Skeletal muscle tissue (tissue), 3 donors: ENCODE measurements at regions not wholly inside any gene's neighbourhood (a gene's known extent, or its start where the extent isn't known, plus 50 kb on each side); places are given as distances from the start of the nearest gene placed in this dataset.

ENCODE experiments used
- H3K27ac ChIP-seq: one replicate; pipeline ENCODE4 v1.7.0; 2013; ENCODE audit warnings: mild to moderate bottlenecking, low read depth, low read length, inconsistent platforms
- H3K27me3 ChIP-seq, 3 donors: one replicate each; pipeline ENCODE4 v1.7.0; 2013; ENCODE audit warnings: low read length in 3 of 3; ENCODE audit not compliant: control insufficient read depth in 3 of 3, insufficient read depth in 3 of 3
- H3K36me3 ChIP-seq, 3 donors: one replicate each; pipeline ENCODE4 v1.7.0; 2013; ENCODE audit warnings: low read length in 3 of 3; ENCODE audit not compliant: control insufficient read depth in 3 of 3, insufficient read depth in 3 of 3
- H3K4me1 ChIP-seq, 3 donors: one replicate each; pipeline ENCODE4 v1.7.0; 2013; ENCODE audit warnings: low read length in 3 of 3, mild to moderate bottlenecking in 3 of 3; ENCODE audit not compliant: control insufficient read depth in 3 of 3, insufficient read depth in 3 of 3
- H3K4me3 ChIP-seq, 3 donors: one replicate each; pipeline ENCODE4 v1.7.0; 2013; ENCODE audit warnings: low read length in 3 of 3
- H3K9ac ChIP-seq, 3 donors: one replicate each; pipeline ENCODE4 v1.7.0; 2013; ENCODE audit warnings: low read length in 3 of 3, mild to moderate bottlenecking in 3 of 3, moderate library complexity in 2 of 3, low read depth in 1 of 3
- H3K9me3 ChIP-seq, 3 donors: one replicate each; pipeline ENCODE4 v1.7.0; 2013; ENCODE audit warnings: low read length in 3 of 3; ENCODE audit not compliant: control insufficient read depth in 3 of 3
- donor health status: Osteomylitis.

GRCh38 chr6:12598919-12599318, 117.6 kb upstream of the PHACTR1 start:
- Histone ChIP-seq H3K27ac (no peak overlapping the region), H3K4me3 (no peak overlapping the region), H3K27me3 (no peaks in the 10 kb centered on the region), H3K36me3 (no peaks in the 10 kb centered on the region), H3K9me3 (no peaks in the 10 kb centered on the region), H3K9ac (no peak overlapping the region), H3K4me1 (no peaks in the 10 kb centered on the region)

- no peaks in the 10 kb centered on the region for H3K4me1 ChIP-seq
- no peak overlapping the region for H3K9ac ChIP-seq
- H3K9me3 ChIP-seq = no peaks in the 10 kb centered on the region
- no peak overlapping the region for H3K27ac ChIP-seq
- H3K4me3 ChIP-seq = no peak overlapping the region
- H3K27me3 ChIP-seq = no peaks in the 10 kb centered on the region
- no peaks in the 10 kb centered on the region for H3K36me3 ChIP-seq
These were observed 114.7 kb upstream of the PHACTR1 start for GRCh38 chr6:12601881-12602280.

- no peak overlapping the region for H3K27ac ChIP-seq
- H3K9ac ChIP-seq = no peak overlapping the region
- H3K4me3 ChIP-seq = no peak overlapping the region
- H3K9me3 ChIP-seq = no peaks in the 10 kb centered on the region
- H3K4me1 ChIP-seq = no peaks in the 10 kb centered on the region
- no peaks in the 10 kb centered on the region for H3K36me3 ChIP-seq
- no peaks in the 10 kb centered on the region for H3K27me3 ChIP-seq
These were observed 114.2 kb upstream of the PHACTR1 start for GRCh38 chr6:12602342-12602741.

- no peaks in the 10 kb centered on the region for H3K36me3 ChIP-seq
These were observed 113.5 kb upstream of the PHACTR1 start for GRCh38 chr6:12602951-12603672.

GRCh38 chr6:12603673-12604049, 112.9 kb upstream of the PHACTR1 start:
- Histone ChIP-seq H3K36me3 (no peaks in the 10 kb centered on the region), H3K27me3 (peaks cover 0 to under 1% (median 0%) of the 10 kb centered on the region in 3 donors), H3K27ac (no peak overlapping the region), H3K9ac (no peak overlapping the region), H3K9me3 (no peaks in the 10 kb centered on the region), H3K4me1 (no peaks in the 10 kb centered on the region), H3K4me3 (no peak overlapping the region)

More at GRCh38 chr6:12602951-12603672, 113.5 kb upstream of the PHACTR1 start:
- H3K27ac ChIP-seq = no peak overlapping the region
- no peaks in the 10 kb centered on the region for H3K4me1 ChIP-seq
- no peak overlapping the region for H3K9ac ChIP-seq
- no peak overlapping the region for H3K4me3 ChIP-seq
- no peaks in the 10 kb centered on the region for H3K9me3 ChIP-seq
- H3K27me3 ChIP-seq = no peaks in the 10 kb centered on the region

GRCh38 chr6:12605888-12606345, 110.7 kb upstream of the PHACTR1 start:
- Histone ChIP-seq H3K4me3 (no peak overlapping the region), H3K9me3 (no peaks in the 10 kb centered on the region), H3K36me3 (no peaks in the 10 kb centered on the region), H3K27ac (no peak overlapping the region), H3K9ac (no peak overlapping the region), H3K27me3 (peaks cover 0 to 4% (median 0%) of the 10 kb centered on the region in 3 donors), H3K4me1 (no peaks in the 10 kb centered on the region)

GRCh38 chr6:12606616-12607015, 110.0 kb upstream of the PHACTR1 start:
- Histone ChIP-seq H3K27me3 (peaks cover 0 to 4% (median 0%) of the 10 kb centered on the region in 3 donors), H3K4me1 (no peaks in the 10 kb centered on the region)

GRCh38 chr6:12608016-12608860, 108.3 kb upstream of the PHACTR1 start:
- Histone ChIP-seq H3K4me3 (no peak overlapping the region), H3K27ac (no peak overlapping the region), H3K4me1 (no peaks in the 10 kb centered on the region), H3K36me3 (no peaks in the 10 kb centered on the region), H3K9me3 (no peaks in the 10 kb centered on the region), H3K27me3 (peaks cover 0 to 4% (median 0%) of the 10 kb centered on the region in 3 donors), H3K9ac (no peak overlapping the region)

More at GRCh38 chr6:12606616-12607015, 110.0 kb upstream of the PHACTR1 start:
- H3K27ac ChIP-seq = no peak overlapping the region
- H3K9ac ChIP-seq = no peak overlapping the region
- no peak overlapping the region for H3K4me3 ChIP-seq
- H3K9me3 ChIP-seq = no peaks in the 10 kb centered on the region
- no peaks in the 10 kb centered on the region for H3K36me3 ChIP-seq

- peaks cover 0 to 4% (median 0%) of the 10 kb centered on the region in 3 donors for H3K27me3 ChIP-seq
- H3K27ac ChIP-seq = no peak overlapping the region
- no peak overlapping the region for H3K4me3 ChIP-seq
- no peaks in the 10 kb centered on the region for H3K36me3 ChIP-seq
- H3K4me1 ChIP-seq = no peaks in the 10 kb centered on the region
- H3K9me3 ChIP-seq = no peaks in the 10 kb centered on the region
- no peak overlapping the region for H3K9ac ChIP-seq
These were observed 107.7 kb upstream of the PHACTR1 start for GRCh38 chr6:12608874-12609273.

GRCh38 chr6:12609751-12610150, 106.8 kb upstream of the PHACTR1 start:
- Histone ChIP-seq H3K9me3 (no peaks in the 10 kb centered on the region), H3K4me3 (no peak overlapping the region), H3K36me3 (no peaks in the 10 kb centered on the region), H3K27ac (no peak overlapping the region), H3K27me3 (peaks cover 0 to 4% (median 0%) of the 10 kb centered on the region in 3 donors), H3K9ac (no peak overlapping the region), H3K4me1 (no peaks in the 10 kb centered on the region)
